HFF-Myc (cell line): ENCODE measurements at regions not wholly inside any gene's neighbourhood (a gene's known extent, or its start where the extent isn't known, plus 50 kb on each side); places are given as distances from the start of the nearest gene placed in this dataset.
"Not testable (repeated sequence)": the region's sequence is repeated elsewhere in the genome, so short reads cannot be mapped to it uniquely, and the experiment has no call there.

Experiments used
- DNase-seq: peaks from one replicate; pipeline ENCODE4 v3.0.0-alpha.2; 2011; ENCODE audit warnings: low read depth; ENCODE audit errors: extremely low read depth
- H3K4me3 ChIP-seq: replicated peaks from 2 replicates; pipeline ENCODE4 v1.5.1; 2011; ENCODE audit warnings: low read depth, mild to moderate bottlenecking, control low read depth, low read length
- TF ChIP-seq, protein P1 (sequence below): IDR thresholded peaks from 2 replicates; pipeline ENCODE4 v1.5.1; 2012; ENCODE audit warnings: mild to moderate bottlenecking, low read depth, low read length, control low read depth; ENCODE audit errors: missing control alignments

DNA sequence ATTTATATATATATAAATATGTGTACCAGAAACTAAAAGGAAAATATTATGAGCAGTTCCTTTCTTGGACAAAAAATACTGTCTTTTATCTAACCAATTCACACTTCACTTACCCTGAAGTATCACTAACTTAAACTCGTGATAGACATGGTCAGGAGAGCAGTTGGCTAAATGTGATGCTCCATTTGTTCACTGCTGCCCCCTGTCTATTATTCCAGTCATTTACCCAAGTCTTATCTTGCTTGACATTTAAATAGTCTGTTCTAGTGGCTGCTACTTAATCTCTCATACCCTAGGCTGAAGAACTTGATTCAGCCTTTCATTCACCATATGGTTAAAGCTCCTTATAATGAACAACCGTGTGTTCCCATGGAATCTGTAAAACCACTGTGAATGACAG lies 789.6 kb upstream of the EYS start:
- TF ChIP-seq, protein P1, sequence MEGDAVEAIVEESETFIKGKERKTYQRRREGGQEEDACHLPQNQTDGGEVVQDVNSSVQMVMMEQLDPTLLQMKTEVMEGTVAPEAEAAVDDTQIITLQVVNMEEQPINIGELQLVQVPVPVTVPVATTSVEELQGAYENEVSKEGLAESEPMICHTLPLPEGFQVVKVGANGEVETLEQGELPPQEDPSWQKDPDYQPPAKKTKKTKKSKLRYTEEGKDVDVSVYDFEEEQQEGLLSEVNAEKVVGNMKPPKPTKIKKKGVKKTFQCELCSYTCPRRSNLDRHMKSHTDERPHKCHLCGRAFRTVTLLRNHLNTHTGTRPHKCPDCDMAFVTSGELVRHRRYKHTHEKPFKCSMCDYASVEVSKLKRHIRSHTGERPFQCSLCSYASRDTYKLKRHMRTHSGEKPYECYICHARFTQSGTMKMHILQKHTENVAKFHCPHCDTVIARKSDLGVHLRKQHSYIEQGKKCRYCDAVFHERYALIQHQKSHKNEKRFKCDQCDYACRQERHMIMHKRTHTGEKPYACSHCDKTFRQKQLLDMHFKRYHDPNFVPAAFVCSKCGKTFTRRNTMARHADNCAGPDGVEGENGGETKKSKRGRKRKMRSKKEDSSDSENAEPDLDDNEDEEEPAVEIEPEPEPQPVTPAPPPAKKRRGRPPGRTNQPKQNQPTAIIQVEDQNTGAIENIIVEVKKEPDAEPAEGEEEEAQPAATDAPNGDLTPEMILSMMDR: no peak
- DNase-seq: no peak
- H3K4me3 ChIP-seq: no peak overlapping the region

DNA sequence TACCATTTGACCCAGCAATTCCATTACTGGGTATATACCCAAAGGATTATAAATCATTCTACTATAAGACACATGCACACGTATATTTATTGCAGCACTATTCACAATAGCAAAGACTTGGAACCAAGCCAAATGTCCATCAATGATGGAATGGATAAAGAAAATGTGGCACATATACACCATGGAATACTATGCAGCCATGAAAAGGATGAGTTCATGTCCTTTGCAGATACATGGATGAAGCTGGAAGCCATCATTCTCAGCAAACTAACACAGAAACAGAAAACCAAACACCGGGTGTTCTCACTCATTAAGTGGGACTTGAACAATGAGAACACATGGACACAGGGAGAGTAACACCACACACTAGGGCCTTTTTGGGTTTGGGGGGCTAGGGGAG lies 787.6 kb upstream of the EYS start:
- DNase-seq, H3K4me3 ChIP-seq: not testable (repeated sequence)

DNA sequence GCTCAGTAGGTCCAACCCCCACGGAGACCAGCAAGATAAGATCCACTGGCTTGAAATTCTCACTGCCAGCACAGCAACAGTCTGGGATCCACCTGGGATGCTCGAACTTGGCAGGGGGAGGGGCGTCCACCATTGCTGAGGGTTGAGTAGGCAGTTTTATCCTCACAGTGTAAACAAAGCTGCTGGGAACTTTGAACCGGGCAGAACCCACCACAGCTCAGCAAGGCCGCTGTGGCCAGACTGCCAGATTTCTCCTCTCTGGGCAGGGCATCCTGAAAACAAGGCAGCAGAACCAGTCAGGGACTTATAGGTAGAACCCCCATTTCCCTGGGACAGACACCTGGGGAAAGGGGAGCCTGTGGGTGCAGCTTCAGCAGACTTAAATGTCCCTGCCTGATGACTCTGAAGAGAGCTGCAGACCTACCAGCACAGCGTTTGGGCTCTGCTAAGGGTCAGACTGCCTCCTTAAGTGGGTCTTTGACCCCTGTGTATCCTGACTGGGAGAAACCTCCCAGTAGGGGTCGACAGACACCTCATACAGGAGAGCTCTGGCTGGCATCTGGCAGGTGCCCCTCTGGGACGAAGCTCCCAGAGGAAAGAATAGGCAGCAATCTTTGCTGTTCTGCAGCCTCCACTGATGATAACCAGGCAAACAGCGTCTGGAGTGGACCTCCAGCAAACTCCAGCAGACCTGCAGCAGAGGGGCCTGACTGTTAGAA lies 782.4 kb upstream of the EYS start:
- no peak for DNase-seq
- H3K4me3 ChIP-seq: no peak overlapping the region
- TF ChIP-seq, protein P1: no peak

DNA sequence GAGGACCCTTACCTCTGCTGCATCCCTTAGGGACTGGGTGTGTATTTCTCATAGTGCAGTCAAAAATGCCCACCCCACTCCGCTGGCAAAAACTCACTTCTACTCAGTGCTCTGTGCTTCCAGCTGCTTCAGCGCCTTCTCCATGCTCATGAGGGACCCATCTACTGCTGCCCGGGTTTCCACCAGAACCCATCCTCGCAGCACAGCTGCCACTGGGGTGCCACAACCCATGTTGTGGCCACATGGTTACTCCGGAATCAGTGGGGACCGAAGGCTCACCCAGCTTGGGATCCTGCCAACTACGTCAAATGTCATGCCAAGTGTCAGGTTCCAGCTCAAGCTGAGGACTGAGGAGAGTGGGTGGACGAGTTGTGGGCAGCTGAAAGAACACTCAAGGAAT lies 774.2 kb upstream of the EYS start:
- no peak for DNase-seq
- no peak overlapping the region for H3K4me3 ChIP-seq
- TF ChIP-seq, protein P1: no peak

DNA sequence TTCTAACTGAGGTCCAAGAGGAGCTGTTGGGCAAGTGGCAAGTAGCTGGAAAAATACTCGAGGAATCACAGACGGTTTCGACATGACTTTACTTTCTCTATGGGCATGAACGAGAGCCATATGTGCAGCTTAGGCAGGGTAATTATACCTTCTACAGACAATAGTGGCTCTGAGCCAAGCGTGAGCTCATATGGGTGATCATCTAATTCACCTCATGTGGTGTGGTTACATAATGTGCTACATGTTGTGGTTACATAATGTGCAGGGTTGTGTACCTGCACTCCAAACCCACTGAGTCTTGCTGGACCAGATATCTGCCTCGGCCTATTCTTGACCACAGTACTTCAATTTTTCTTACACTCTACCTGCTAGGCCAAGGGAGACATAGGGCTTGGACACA lies 771.7 kb upstream of the EYS start:
- no peak for DNase-seq
- H3K4me3 ChIP-seq: no peak overlapping the region
- TF ChIP-seq, protein P1: no peak

DNA sequence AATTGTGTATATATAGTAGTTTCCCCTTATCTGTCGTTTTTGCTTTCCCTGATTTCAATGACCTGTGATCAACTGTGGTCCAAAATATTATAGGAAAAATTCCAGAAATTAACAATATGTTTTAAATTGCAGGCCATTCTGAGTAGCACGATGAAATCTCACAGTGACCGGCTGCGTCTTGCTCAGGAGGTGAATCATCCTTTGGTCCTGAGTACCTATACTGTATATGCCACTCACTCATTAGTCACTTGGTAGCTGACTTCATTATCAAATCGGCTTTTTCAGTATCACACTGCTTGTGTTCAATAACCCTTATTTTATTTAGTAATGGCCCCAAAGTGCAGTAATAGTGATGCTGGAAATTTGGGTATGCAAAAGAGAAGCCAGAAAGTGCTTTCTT lies 728.3 kb upstream of the EYS start:
- no peak for DNase-seq
- TF ChIP-seq, protein P1: no peak
- no peak overlapping the region for H3K4me3 ChIP-seq

DNA sequence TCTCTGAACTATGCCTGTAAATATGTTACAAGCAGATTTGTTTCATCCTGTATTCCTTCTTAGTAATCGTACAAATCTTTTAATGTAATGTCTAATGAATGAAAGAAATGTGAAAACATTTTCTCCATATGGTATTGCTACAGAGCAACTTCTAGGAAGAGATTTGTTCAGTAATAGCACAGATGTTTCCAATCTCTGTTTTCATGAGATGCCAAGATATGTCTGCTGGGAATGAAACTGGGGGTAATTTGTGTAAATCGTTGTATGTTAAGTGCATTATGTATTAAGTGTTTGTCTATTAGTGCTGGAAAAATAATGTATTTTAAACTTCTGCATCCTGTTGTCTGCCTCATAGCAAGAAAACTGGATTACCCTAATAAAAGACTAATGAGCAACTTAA lies 722.2 kb upstream of the EYS start:
- H3K4me3 ChIP-seq: no peak overlapping the region
- TF ChIP-seq, protein P1: no peak
- no peak for DNase-seq
